HEK293 (cell line): ENCODE measurements at regions not wholly inside any gene's neighbourhood (a gene's known extent, or its start where the extent isn't known, plus 50 kb on each side); places are given as distances from the start of the nearest gene placed in this dataset.

Experiments used
- CTCF ChIA-PET: fragments of 350-600 bp; formaldehyde crosslinking; extraction: SDS; loops from one replicate; lab custom pipeline; 2021; ENCODE audit warnings: antibody characterized with exemption; lab: Yijun Ruan, JAX
- POLR2A ChIA-PET: fragments of 300-600 bp; formaldehyde crosslinking; extraction: SDS; loops from one replicate; lab custom pipeline; 2020; ENCODE audit warnings: antibody characterized with exemption, inconsistent platforms; lab: Yijun Ruan, JAX
- H3K27ac ChIP-seq: fragments of 200-500 bp; sonication (Bioruptor generic); 2 replicates; pipeline ENCODE4 v1.5.1; 2014; ENCODE audit warnings: low read depth, low read length, control low read depth, inconsistent platforms; ENCODE audit errors: extremely low read depth
- H3K36me3 ChIP-seq, 2 experiments: fragments of 200-500 bp in 1 of 2; sonication (Bioruptor generic) in 1 of 2; 1 replicate in 1 of 2; 2 replicates in 1 of 2; pipeline ENCODE4 v1.5.1; 2014 to 2017; ENCODE audit warnings: inconsistent platforms in 2 of 2, low read length in 2 of 2; ENCODE audit not compliant: control insufficient read depth in 2 of 2, insufficient read depth in 1 of 2
- H3K4me1 ChIP-seq: fragments of 200-500 bp; sonication (Bioruptor generic); 2 replicates; pipeline ENCODE4 v1.5.1; 2014; ENCODE audit warnings: mild to moderate bottlenecking, low read length, inconsistent platforms; ENCODE audit not compliant: control insufficient read depth, insufficient read depth
- H3K4me3 ChIP-seq: 2 replicates; pipeline ENCODE4 v1.5.1; 2011; ENCODE audit warnings: low read depth, mild to moderate bottlenecking, control low read depth, low read length, moderate library complexity
- H3K9me3 ChIP-seq: fragments of 200-500 bp; sonication (Bioruptor generic); 2 replicates; pipeline ENCODE4 v1.5.1; 2014; ENCODE audit warnings: low read depth, low read length, inconsistent platforms; ENCODE audit not compliant: control insufficient read depth, insufficient read depth
- FEZF1 ChIP-seq: fragments of 450-650 bp; formaldehyde crosslinking; IDR thresholded peaks from 2 replicates; pipeline ENCODE4 v1.5.1; 2016; ENCODE audit warnings: missing biosample characterization, missing genetic modification characterization
- GFI1B ChIP-seq: fragments of 450-650 bp; formaldehyde crosslinking; IDR thresholded peaks from 2 replicates; pipeline ENCODE4 v1.5.1; 2016; ENCODE audit warnings: missing biosample characterization, missing genetic modification characterization
- HOXA7 ChIP-seq: sonication (generic); formaldehyde crosslinking; IDR thresholded peaks from 2 replicates; pipeline ENCODE4 v1.8.1; 2022; ENCODE audit warnings: missing genetic modification reagents, borderline replicate concordance
- KLF7 ChIP-seq: fragments of 450-650 bp; formaldehyde crosslinking; IDR thresholded peaks from 2 replicates; pipeline ENCODE4 v1.5.1; 2016; ENCODE audit warnings: missing biosample characterization, missing genetic modification characterization, borderline replicate concordance
- SCRT2 ChIP-seq: fragments of 450-650 bp; formaldehyde crosslinking; IDR thresholded peaks from 2 replicates; pipeline ENCODE4 v1.5.1; 2016; ENCODE audit warnings: missing biosample characterization, missing genetic modification characterization
- ZFP41 ChIP-seq: fragments of 450-650 bp; formaldehyde crosslinking; IDR thresholded peaks from 2 replicates; pipeline ENCODE4 v1.5.1; 2016; ENCODE audit warnings: missing biosample characterization, missing genetic modification characterization, borderline replicate concordance
- ZNF148 ChIP-seq: fragments of 450-650 bp; formaldehyde crosslinking; IDR thresholded peaks from 2 replicates; pipeline ENCODE4 v1.5.0; 2017; ENCODE audit warnings: missing biosample characterization, missing genetic modification characterization, borderline replicate concordance
- ZNF239 ChIP-seq: fragments of 450-650 bp; formaldehyde crosslinking; IDR thresholded peaks from 2 replicates; pipeline ENCODE4 v1.5.1; 2016; ENCODE audit warnings: missing biosample characterization, missing genetic modification characterization
- ZNF473 ChIP-seq: fragments of 450-650 bp; formaldehyde crosslinking; IDR thresholded peaks from 2 replicates; pipeline ENCODE4 v1.5.1; 2017; ENCODE audit warnings: missing biosample characterization, missing genetic modification characterization
- ZNF48 ChIP-seq: fragments of 450-650 bp; formaldehyde crosslinking; IDR thresholded peaks from 2 replicates; pipeline ENCODE4 v1.5.1; 2016; ENCODE audit warnings: missing biosample characterization, missing genetic modification characterization
- ZNF521 ChIP-seq: fragments of 450-650 bp; formaldehyde crosslinking; IDR thresholded peaks from 2 replicates; pipeline ENCODE4 v1.5.1; 2017; ENCODE audit warnings: missing biosample characterization, mild to moderate bottlenecking, missing genetic modification characterization
- ZNF621 ChIP-seq: fragments of 450-650 bp; formaldehyde crosslinking; IDR thresholded peaks from 2 replicates; pipeline ENCODE4 v1.5.1; 2017; ENCODE audit warnings: missing biosample characterization, missing genetic modification characterization
- ZNF626 ChIP-seq: fragments of 450-650 bp; sonication (Bioruptor Pico); formaldehyde crosslinking; IDR thresholded peaks from 2 replicates; pipeline ENCODE4 v1.5.1; 2018; ENCODE audit warnings: missing biosample characterization, missing genetic modification characterization, inconsistent platforms
- ZNF837 ChIP-seq: fragments of 450-650 bp; formaldehyde crosslinking; IDR thresholded peaks from 2 replicates; pipeline ENCODE4 v1.5.1; 2016; ENCODE audit warnings: missing biosample characterization, missing genetic modification characterization
- TF ChIP-seq, protein P1 (sequence below): fragments of 450-650 bp; formaldehyde crosslinking; conservative IDR thresholded peaks from 2 replicates; pipeline ENCODE4 v1.5.1; 2016; ENCODE audit warnings: low read depth, missing biosample characterization, missing genetic modification characterization
- TF ChIP-seq, protein P2 (sequence below): fragments of 450-650 bp; formaldehyde crosslinking; IDR thresholded peaks from 2 replicates; pipeline ENCODE4 v1.5.1; 2016; ENCODE audit warnings: missing biosample characterization, missing genetic modification characterization

- ChIA-PET CTCF (interaction anchor here (0.7 kb wide), 1 partner anchor 105 kb away, joined by 4 read pairs; no protein-coding TSS in a partner anchor), POLR2A (no interaction called here)
- H3K9me3 ChIP-seq, result no peaks in the 10 kb centered on the region
- TF ChIP-seq KLF7 (tag by site-specific recombination) (no peak), FEZF1 (no peak), ZNF621 (tag by site-specific recombination) (no peak), ZNF837 (tag by site-specific recombination) (no peak), ZNF239 (tag by site-specific recombination) (no peak), HOXA7 (CRISPR knock-in tag) (no peak), SCRT2 (tag by site-specific recombination) (no peak), ZNF48 (tag by site-specific recombination) (no peak)
- TF ChIP-seq, protein P1, sequence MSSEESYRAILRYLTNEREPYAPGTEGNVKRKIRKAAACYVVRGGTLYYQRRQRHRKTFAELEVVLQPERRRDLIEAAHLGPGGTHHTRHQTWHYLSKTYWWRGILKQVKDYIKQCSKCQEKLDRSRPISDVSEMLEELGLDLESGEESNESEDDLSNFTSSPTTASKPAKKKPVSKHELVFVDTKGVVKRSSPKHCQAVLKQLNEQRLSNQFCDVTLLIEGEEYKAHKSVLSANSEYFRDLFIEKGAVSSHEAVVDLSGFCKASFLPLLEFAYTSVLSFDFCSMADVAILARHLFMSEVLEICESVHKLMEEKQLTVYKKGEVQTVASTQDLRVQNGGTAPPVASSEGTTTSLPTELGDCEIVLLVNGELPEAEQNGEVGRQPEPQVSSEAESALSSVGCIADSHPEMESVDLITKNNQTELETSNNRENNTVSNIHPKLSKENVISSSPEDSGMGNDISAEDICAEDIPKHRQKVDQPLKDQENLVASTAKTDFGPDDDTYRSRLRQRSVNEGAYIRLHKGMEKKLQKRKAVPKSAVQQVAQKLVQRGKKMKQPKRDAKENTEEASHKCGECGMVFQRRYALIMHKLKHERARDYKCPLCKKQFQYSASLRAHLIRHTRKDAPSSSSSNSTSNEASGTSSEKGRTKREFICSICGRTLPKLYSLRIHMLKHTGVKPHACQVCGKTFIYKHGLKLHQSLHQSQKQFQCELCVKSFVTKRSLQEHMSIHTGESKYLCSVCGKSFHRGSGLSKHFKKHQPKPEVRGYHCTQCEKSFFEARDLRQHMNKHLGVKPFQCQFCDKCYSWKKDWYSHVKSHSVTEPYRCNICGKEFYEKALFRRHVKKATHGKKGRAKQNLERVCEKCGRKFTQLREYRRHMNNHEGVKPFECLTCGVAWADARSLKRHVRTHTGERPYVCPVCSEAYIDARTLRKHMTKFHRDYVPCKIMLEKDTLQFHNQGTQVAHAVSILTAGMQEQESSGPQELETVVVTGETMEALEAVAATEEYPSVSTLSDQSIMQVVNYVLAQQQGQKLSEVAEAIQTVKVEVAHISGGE, result no peak
- no peak overlapping the region for H3K27ac ChIP-seq
- H3K4me1 ChIP-seq, result no peaks in the 10 kb centered on the region
- no peak overlapping the region for H3K4me3 ChIP-seq
- H3K36me3 ChIP-seq, result no peaks in the 10 kb centered on the region
Observed at GRCh38 chr4:42308247-42308646, 89.0 kb upstream of the SHISA3 start.

GRCh38 chr4:42309361-42310260 is 87.7 kb upstream of the SHISA3 start:
- no peaks in the 10 kb centered on the region for H3K36me3 ChIP-seq
- H3K4me1 ChIP-seq, result no peaks in the 10 kb centered on the region
- POLR2A ChIA-PET, result no interaction called here
- no peak for TF ChIP-seq ZNF473 (tag by site-specific recombination)
- no peak for TF ChIP-seq ZNF626 (tag by site-specific recombination)
- TF ChIP-seq ZFP41 (tag by site-specific recombination), result no peak
- TF ChIP-seq, protein P2, sequence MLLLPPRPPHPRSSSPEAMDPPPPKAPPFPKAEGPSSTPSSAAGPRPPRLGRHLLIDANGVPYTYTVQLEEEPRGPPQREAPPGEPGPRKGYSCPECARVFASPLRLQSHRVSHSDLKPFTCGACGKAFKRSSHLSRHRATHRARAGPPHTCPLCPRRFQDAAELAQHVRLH (tag by site-specific recombination), result no peak
- TF ChIP-seq ZNF148 (tag by site-specific recombination), result no peak
- TF ChIP-seq ZNF521 (tag by site-specific recombination), result no peak
- TF ChIP-seq GFI1B (tag by site-specific recombination), result no peak
- CTCF ChIA-PET, result no interaction called here
- no peak overlapping the region for H3K27ac ChIP-seq
- H3K4me3 ChIP-seq, result no peak overlapping the region
- H3K9me3 ChIP-seq, result no peaks in the 10 kb centered on the region
